NCI-H526 treated with DMSO at 0.1 percent for 48 hours (cell line): ENCODE measurements at regions not wholly inside any gene's neighbourhood (a gene's known extent, or its start where the extent isn't known, plus 50 kb on each side); places are given as distances from the start of the nearest gene placed in this dataset.
"Not testable (repeated sequence)": the region's sequence is repeated elsewhere in the genome, so short reads cannot be mapped to it uniquely, and the experiment has no call there.

Experiments used
- DNase-seq: peaks from one replicate; lab custom pipeline; 2025; lab: John Stamatoyannopoulos, UW

GRCh38 chr2:31660812-31661335 is 80.1 kb upstream of the SRD5A2 start:
- DNase-seq, result no peak

GRCh38 chr2:31660165-31660564 is 79.4 kb upstream of the SRD5A2 start:
- no peak for DNase-seq

GRCh38 chr2:31654241-31654640 is 73.5 kb upstream of the SRD5A2 start:
- no peak for DNase-seq

GRCh38 chr2:31651736-31652135 is 71.0 kb upstream of the SRD5A2 start:
- DNase-seq, result no peak

- DNase-seq, result no peak
These were observed 70.5 kb upstream of the SRD5A2 start for GRCh38 chr2:31651267-31651666.

GRCh38 chr2:31644551-31644950 is 63.8 kb upstream of the SRD5A2 start:
- no peak for DNase-seq

- DNase-seq, result no peak
These were observed 62.0 kb upstream of the SRD5A2 start for GRCh38 chr2:31642707-31643106.

GRCh38 chr2:31632201-31632600 is 51.5 kb upstream of the SRD5A2 start:
- DNase-seq, result not testable (repeated sequence)
